ENCODE measurements at regions not wholly inside any gene's neighbourhood (a gene's known extent, or its start where the extent isn't known, plus 50 kb on each side); places are given as distances from the start of the nearest gene placed in this dataset.

DNA sequence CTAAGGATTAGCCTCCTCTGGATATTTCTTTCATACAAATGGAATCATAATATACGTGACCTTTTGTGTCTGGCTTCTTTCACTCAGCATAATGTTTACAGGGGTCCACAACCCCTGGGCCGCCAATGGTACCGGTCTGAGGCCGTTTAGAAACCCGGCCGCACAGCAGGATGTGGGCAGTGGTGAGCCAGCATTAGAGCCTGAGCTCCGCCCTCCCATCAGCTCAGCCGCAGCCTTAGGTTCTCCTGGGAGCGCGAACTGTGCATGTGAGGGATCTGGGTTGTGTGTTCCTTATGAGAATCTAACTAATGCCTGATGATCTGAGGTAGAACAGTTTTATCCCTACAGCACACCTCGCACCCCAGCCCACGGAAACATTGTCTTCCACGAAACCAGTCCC, 229.7 kb downstream of the ICE1 start:
- TF ChIP-seq MYC (IDR thresholded peaks at IDR 0.05; ENCODE audit: low read depth, low read length) (no peak), EZH2 (IDR thresholded peaks at IDR 0.05; ENCODE audit: borderline replicate concordance, low read depth, low read length, severe bottlenecking) (no peak), POLR2A (IDR thresholded peaks at IDR 0.05; ENCODE audit: low read depth, low read length) (no peak), POLR2AphosphoS5 (IDR thresholded peaks at IDR 0.05; ENCODE audit: insufficient read depth, low read depth, low read length) (no peak), JUN (IDR thresholded peaks at IDR 0.05; ENCODE audit: borderline replicate concordance, insufficient read depth, insufficient read length, low read depth) (no peak), GATA2 (IDR thresholded peaks at IDR 0.05; ENCODE audit: insufficient read depth, insufficient read length, low read depth, low read length) (no peak)
- TF ChIP-seq, protein P1, sequence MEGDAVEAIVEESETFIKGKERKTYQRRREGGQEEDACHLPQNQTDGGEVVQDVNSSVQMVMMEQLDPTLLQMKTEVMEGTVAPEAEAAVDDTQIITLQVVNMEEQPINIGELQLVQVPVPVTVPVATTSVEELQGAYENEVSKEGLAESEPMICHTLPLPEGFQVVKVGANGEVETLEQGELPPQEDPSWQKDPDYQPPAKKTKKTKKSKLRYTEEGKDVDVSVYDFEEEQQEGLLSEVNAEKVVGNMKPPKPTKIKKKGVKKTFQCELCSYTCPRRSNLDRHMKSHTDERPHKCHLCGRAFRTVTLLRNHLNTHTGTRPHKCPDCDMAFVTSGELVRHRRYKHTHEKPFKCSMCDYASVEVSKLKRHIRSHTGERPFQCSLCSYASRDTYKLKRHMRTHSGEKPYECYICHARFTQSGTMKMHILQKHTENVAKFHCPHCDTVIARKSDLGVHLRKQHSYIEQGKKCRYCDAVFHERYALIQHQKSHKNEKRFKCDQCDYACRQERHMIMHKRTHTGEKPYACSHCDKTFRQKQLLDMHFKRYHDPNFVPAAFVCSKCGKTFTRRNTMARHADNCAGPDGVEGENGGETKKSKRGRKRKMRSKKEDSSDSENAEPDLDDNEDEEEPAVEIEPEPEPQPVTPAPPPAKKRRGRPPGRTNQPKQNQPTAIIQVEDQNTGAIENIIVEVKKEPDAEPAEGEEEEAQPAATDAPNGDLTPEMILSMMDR (IDR thresholded peaks at IDR 0.05; ENCODE audit: extremely low read depth in 1 of 2, insufficient read depth in 1 of 2, low read depth in 1 of 2, low read length in 2 of 2) = no peak
- TF ChIP-seq, protein P2, sequence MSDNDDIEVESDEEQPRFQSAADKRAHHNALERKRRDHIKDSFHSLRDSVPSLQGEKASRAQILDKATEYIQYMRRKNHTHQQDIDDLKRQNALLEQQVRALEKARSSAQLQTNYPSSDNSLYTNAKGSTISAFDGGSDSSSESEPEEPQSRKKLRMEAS (IDR thresholded peaks at IDR 0.05; ENCODE audit: insufficient read depth, insufficient read length) = no peak
